ENCODE measurements at regions not wholly inside any gene's neighbourhood (a gene's known extent, or its start where the extent isn't known, plus 50 kb on each side); places are given as distances from the start of the nearest gene placed in this dataset.

- H3K9me3 ChIP-seq (ENCODE audit: severe bottlenecking) = no peaks in the 10 kb centered on the region
- H3K27me3 ChIP-seq (ENCODE audit: insufficient read depth, low read depth, severe bottlenecking) = no peaks in the 10 kb centered on the region
- H3K27ac ChIP-seq = peak overlapping the region; percentile 51; the same call in 1 of the 2 replicates
- no peak for DNase-seq
- no peaks in the 10 kb centered on the region for H3K36me3 ChIP-seq
- no peak for TF ChIP-seq CTCF (IDR thresholded peaks at IDR 0.05; ENCODE audit: low read depth, low read length)
- no peak overlapping the region for H3K4me3 ChIP-seq (ENCODE audit: low read depth, low read length)
Observed at GRCh38 chr13:62444805-62445204, 1029.2 kb upstream of the PCDH20 start.

GRCh38 chr13:62434081-62434480 lies 1018.4 kb upstream of the PCDH20 start:
- Histone ChIP-seq H3K36me3 (no peaks in the 10 kb centered on the region), H3K4me3 (ENCODE audit: low read depth, low read length) (no peak overlapping the region), H3K9me3 (ENCODE audit: severe bottlenecking) (no peaks in the 10 kb centered on the region), H3K27ac (no peak overlapping the region), H3K27me3 (ENCODE audit: insufficient read depth, low read depth, severe bottlenecking) (no peaks in the 10 kb centered on the region)
- no peak for DNase-seq
- no peak for TF ChIP-seq CTCF (IDR thresholded peaks at IDR 0.05; ENCODE audit: low read depth, low read length)

GRCh38 chr13:62433660-62434059 lies 1018.0 kb upstream of the PCDH20 start:
- Histone ChIP-seq H3K4me3 (ENCODE audit: low read depth, low read length) (no peak overlapping the region), H3K27me3 (ENCODE audit: insufficient read depth, low read depth, severe bottlenecking) (no peaks in the 10 kb centered on the region), H3K9me3 (ENCODE audit: severe bottlenecking) (no peaks in the 10 kb centered on the region), H3K27ac (no peak overlapping the region), H3K36me3 (no peaks in the 10 kb centered on the region)
- no peak for TF ChIP-seq CTCF (IDR thresholded peaks at IDR 0.05; ENCODE audit: low read depth, low read length)
- DNase-seq = no peak

- Histone ChIP-seq H3K4me3 (ENCODE audit: low read depth, low read length) (no peak overlapping the region), H3K36me3 (no peaks in the 10 kb centered on the region), H3K27me3 (ENCODE audit: insufficient read depth, low read depth, severe bottlenecking) (no peaks in the 10 kb centered on the region), H3K9me3 (ENCODE audit: severe bottlenecking) (no peaks in the 10 kb centered on the region), H3K27ac (no peak overlapping the region)
- no peak for TF ChIP-seq CTCF (IDR thresholded peaks at IDR 0.05; ENCODE audit: low read depth, low read length)
- DNase-seq = no peak
Observed at GRCh38 chr13:62432906-62433305, 1017.3 kb upstream of the PCDH20 start.

GRCh38 chr13:62432295-62432694 lies 1016.6 kb upstream of the PCDH20 start:
- Histone ChIP-seq H3K9me3 (ENCODE audit: severe bottlenecking) (no peaks in the 10 kb centered on the region), H3K27ac (no peak overlapping the region), H3K27me3 (ENCODE audit: insufficient read depth, low read depth, severe bottlenecking) (no peaks in the 10 kb centered on the region), H3K4me3 (ENCODE audit: low read depth, low read length) (no peak overlapping the region), H3K36me3 (no peaks in the 10 kb centered on the region)
- no peak for DNase-seq
- no peak for TF ChIP-seq CTCF (IDR thresholded peaks at IDR 0.05; ENCODE audit: low read depth, low read length)

- Histone ChIP-seq H3K4me3 (ENCODE audit: low read depth, low read length) (no peak overlapping the region), H3K36me3 (no peaks in the 10 kb centered on the region), H3K9me3 (ENCODE audit: severe bottlenecking) (no peaks in the 10 kb centered on the region), H3K27me3 (ENCODE audit: insufficient read depth, low read depth, severe bottlenecking) (no peaks in the 10 kb centered on the region), H3K27ac (no peak overlapping the region)
- DNase-seq = no peak
- TF ChIP-seq CTCF (IDR thresholded peaks at IDR 0.05; ENCODE audit: low read depth, low read length) = no peak
Observed at GRCh38 chr13:62431852-62432251, 1016.2 kb upstream of the PCDH20 start.
